ENCODE measurements at regions not wholly inside any gene's neighbourhood (a gene's known extent, or its start where the extent isn't known, plus 50 kb on each side); places are given as distances from the start of the nearest gene placed in this dataset.

GRCh38 chr13:44128552-44129001 is 245.0 kb upstream of the SERP2 start:
- peaks cover 4% of the 10 kb centered on the region for H3K36me3 Mint-ChIP-seq
- H3K36me3 ChIP-seq (ENCODE audit: control insufficient read depth in 2 of 2, extremely low read depth in 1 of 2, insufficient read depth in 1 of 2, low read length in 1 of 2) = no peaks in the 10 kb centered on the region
- POLR2A ChIA-PET = no interaction called here
- no CpG with 5 or more reads among the region's 7 CpGs for WGBS (ENCODE audit: insufficient coverage)
- H3K4me3 Mint-ChIP-seq = no peak overlapping the region
- no peak overlapping the region for H3K27ac Mint-ChIP-seq
- no peaks in the 10 kb centered on the region for H3K4me1 ChIP-seq (ENCODE audit: control insufficient read depth in 1 of 2, extremely low read depth in 1 of 2, insufficient read depth in 2 of 2, low read length in 2 of 2)
- no peak overlapping the region for H3K27ac ChIP-seq (ENCODE audit: low read length)
- H3K27me3 ChIP-seq (replicated peaks in 1 of 2; ENCODE audit: control insufficient read depth in 2 of 2, extremely low read depth in 1 of 2, insufficient read depth in 2 of 2, low read length in 1 of 2) = peaks cover 0 to 13% of the 10 kb centered on the region in 2 experiments
- peaks cover 1 to 9% (median 8%) of the 10 kb centered on the region in 3 donors for H3K9me3 Mint-ChIP-seq
- DNase-seq (no peak), ATAC-seq (replicated peaks in 1 of 4) (no peak)
- H3K9me3 ChIP-seq = no peaks in the 10 kb centered on the region
- no peaks in the 10 kb centered on the region for H3K4me1 Mint-ChIP-seq
- H3K4me3 ChIP-seq (ENCODE audit: control insufficient read depth in 1 of 2, extremely low read depth in 1 of 2, low read length in 1 of 2) = no peak overlapping the region
- H3K27me3 Mint-ChIP-seq = peaks cover 8 to 9% of the 10 kb centered on the region in 2 donors
- CTCF ChIA-PET = no interaction called here

GRCh38 chr13:44129418-44129817 is 244.2 kb upstream of the SERP2 start:
- ATAC-seq (replicated peaks in 1 of 4) (no peak), DNase-seq (no peak)
- Mint-ChIP-seq H3K36me3 (peaks cover 4% of the 10 kb centered on the region), H3K4me3 (no peak overlapping the region), H3K27ac (no peak overlapping the region), H3K4me1 (no peaks in the 10 kb centered on the region), H3K27me3 (peaks cover 9 to 12% of the 10 kb centered on the region in 2 donors), H3K9me3 (peaks cover 0 to under 1% (median 0%) of the 10 kb centered on the region in 3 donors)
- no peaks in the 10 kb centered on the region for H3K9me3 ChIP-seq
- ChIA-PET CTCF (no interaction called here), POLR2A (no interaction called here)
- no peak overlapping the region for H3K4me3 ChIP-seq (ENCODE audit: control insufficient read depth in 1 of 2, extremely low read depth in 1 of 2, low read length in 1 of 2)
- no peak overlapping the region for H3K27ac ChIP-seq (ENCODE audit: low read length)
- peaks cover 0 to 13% of the 10 kb centered on the region in 2 experiments for H3K27me3 ChIP-seq (replicated peaks in 1 of 2; ENCODE audit: control insufficient read depth in 2 of 2, extremely low read depth in 1 of 2, insufficient read depth in 2 of 2, low read length in 1 of 2)
- no peaks in the 10 kb centered on the region for H3K4me1 ChIP-seq (ENCODE audit: control insufficient read depth in 1 of 2, extremely low read depth in 1 of 2, insufficient read depth in 2 of 2, low read length in 2 of 2)
- 57% methylated on average over 1 of the region's 2 CpGs for WGBS (ENCODE audit: insufficient coverage)
- no peaks in the 10 kb centered on the region for H3K36me3 ChIP-seq (ENCODE audit: control insufficient read depth in 2 of 2, extremely low read depth in 1 of 2, insufficient read depth in 1 of 2, low read length in 1 of 2)

GRCh38 chr13:44131069-44131614 is 242.5 kb upstream of the SERP2 start:
- DNase-seq (no peak), ATAC-seq (replicated peaks in 1 of 4) (no peak)
- Mint-ChIP-seq H3K36me3 (no peaks in the 10 kb centered on the region), H3K4me3 (no peak overlapping the region), H3K4me1 (no peaks in the 10 kb centered on the region), H3K9me3 (no peaks in the 10 kb centered on the region), H3K27ac (no peak overlapping the region), H3K27me3 (peaks cover 9 to 12% of the 10 kb centered on the region in 2 donors)
- CTCF ChIA-PET = no interaction called here
- Histone ChIP-seq H3K4me3 (ENCODE audit: control insufficient read depth in 1 of 2, extremely low read depth in 1 of 2, low read length in 1 of 2) (no peak overlapping the region), H3K9me3 (no peaks in the 10 kb centered on the region), H3K27ac (ENCODE audit: low read length) (no peak overlapping the region), H3K27me3 (replicated peaks in 1 of 2; ENCODE audit: control insufficient read depth in 2 of 2, extremely low read depth in 1 of 2, insufficient read depth in 2 of 2, low read length in 1 of 2) (peaks cover 0 to 13% of the 10 kb centered on the region in 2 experiments), H3K4me1 (ENCODE audit: control insufficient read depth in 1 of 2, extremely low read depth in 1 of 2, insufficient read depth in 2 of 2, low read length in 2 of 2) (no peaks in the 10 kb centered on the region), H3K36me3 (ENCODE audit: control insufficient read depth in 2 of 2, extremely low read depth in 1 of 2, insufficient read depth in 1 of 2, low read length in 1 of 2) (no peaks in the 10 kb centered on the region)
- WGBS (ENCODE audit: insufficient coverage) = 93% methylated on average over 2 of the region's 5 CpGs
- POLR2A ChIA-PET = no interaction called here

GRCh38 chr13:44132710-44133109 is 240.9 kb upstream of the SERP2 start:
- 100% methylated on average over 2 of the region's 6 CpGs for WGBS (ENCODE audit: insufficient coverage)
- ChIA-PET CTCF (no interaction called here), POLR2A (no interaction called here)
- DNase-seq = no peak
- ATAC-seq (replicated peaks in 1 of 4) = no peak
- Mint-ChIP-seq H3K9me3 (no peaks in the 10 kb centered on the region), H3K27me3 (peaks cover 8 to 16% of the 10 kb centered on the region in 2 donors), H3K4me3 (no peak overlapping the region), H3K27ac (no peak overlapping the region), H3K36me3 (no peaks in the 10 kb centered on the region), H3K4me1 (no peaks in the 10 kb centered on the region)
- Histone ChIP-seq H3K36me3 (ENCODE audit: control insufficient read depth in 2 of 2, extremely low read depth in 1 of 2, insufficient read depth in 1 of 2, low read length in 1 of 2) (no peaks in the 10 kb centered on the region), H3K4me3 (ENCODE audit: control insufficient read depth in 1 of 2, extremely low read depth in 1 of 2, low read length in 1 of 2) (no peak overlapping the region), H3K27me3 (replicated peaks in 1 of 2; ENCODE audit: control insufficient read depth in 2 of 2, extremely low read depth in 1 of 2, insufficient read depth in 2 of 2, low read length in 1 of 2) (peaks cover 0 to 11% of the 10 kb centered on the region in 2 experiments), H3K4me1 (ENCODE audit: control insufficient read depth in 1 of 2, extremely low read depth in 1 of 2, insufficient read depth in 2 of 2, low read length in 2 of 2) (no peaks in the 10 kb centered on the region), H3K9me3 (no peaks in the 10 kb centered on the region), H3K27ac (ENCODE audit: low read length) (no peak overlapping the region)

GRCh38 chr13:44133626-44134025 is 240.0 kb upstream of the SERP2 start:
- Histone ChIP-seq H3K4me3 (ENCODE audit: control insufficient read depth in 1 of 2, extremely low read depth in 1 of 2, low read length in 1 of 2) (no peak overlapping the region), H3K27ac (ENCODE audit: low read length) (no peak overlapping the region), H3K36me3 (ENCODE audit: control insufficient read depth in 2 of 2, extremely low read depth in 1 of 2, insufficient read depth in 1 of 2, low read length in 1 of 2) (no peaks in the 10 kb centered on the region), H3K9me3 (no peaks in the 10 kb centered on the region), H3K27me3 (replicated peaks in 1 of 2; ENCODE audit: control insufficient read depth in 2 of 2, extremely low read depth in 1 of 2, insufficient read depth in 2 of 2, low read length in 1 of 2) (peaks cover 0 to 15% of the 10 kb centered on the region in 2 experiments), H3K4me1 (ENCODE audit: control insufficient read depth in 1 of 2, extremely low read depth in 1 of 2, insufficient read depth in 2 of 2, low read length in 2 of 2) (no peaks in the 10 kb centered on the region)
- H3K36me3 Mint-ChIP-seq = no peaks in the 10 kb centered on the region
- 75% methylated on average over 2 of the region's 3 CpGs for WGBS (ENCODE audit: insufficient coverage)
- no peak overlapping the region for H3K27ac Mint-ChIP-seq
- H3K4me3 Mint-ChIP-seq = no peak overlapping the region
- DNase-seq (no peak), ATAC-seq (replicated peaks in 1 of 4) (no peak)
- ChIA-PET POLR2A (no interaction called here), CTCF (no interaction called here)
- H3K9me3 Mint-ChIP-seq = no peaks in the 10 kb centered on the region
- peaks cover 7 to 16% of the 10 kb centered on the region in 2 donors for H3K27me3 Mint-ChIP-seq
- H3K4me1 Mint-ChIP-seq = no peaks in the 10 kb centered on the region

GRCh38 chr13:44135566-44135965 is 238.1 kb upstream of the SERP2 start:
- CTCF ChIA-PET = no interaction called here
- WGBS (ENCODE audit: insufficient coverage) = no CpG with 5 or more reads among the region's 1 CpG
- H3K9me3 Mint-ChIP-seq = no peaks in the 10 kb centered on the region
- no peaks in the 10 kb centered on the region for H3K36me3 Mint-ChIP-seq
- peaks cover 4 to 13% of the 10 kb centered on the region in 2 donors for H3K27me3 Mint-ChIP-seq
- H3K4me3 Mint-ChIP-seq = no peak overlapping the region
- Histone ChIP-seq H3K27ac (ENCODE audit: low read length) (no peak overlapping the region), H3K4me3 (ENCODE audit: control insufficient read depth in 1 of 2, extremely low read depth in 1 of 2, low read length in 1 of 2) (no peak overlapping the region), H3K4me1 (ENCODE audit: control insufficient read depth in 1 of 2, extremely low read depth in 1 of 2, insufficient read depth in 2 of 2, low read length in 2 of 2) (no peaks in the 10 kb centered on the region), H3K36me3 (ENCODE audit: control insufficient read depth in 2 of 2, extremely low read depth in 1 of 2, insufficient read depth in 1 of 2, low read length in 1 of 2) (no peaks in the 10 kb centered on the region), H3K27me3 (replicated peaks in 1 of 2; ENCODE audit: control insufficient read depth in 2 of 2, extremely low read depth in 1 of 2, insufficient read depth in 2 of 2, low read length in 1 of 2) (peaks cover 0 to 9% of the 10 kb centered on the region in 2 experiments), H3K9me3 (no peaks in the 10 kb centered on the region)
- POLR2A ChIA-PET = no interaction called here
- H3K27ac Mint-ChIP-seq = no peak overlapping the region
- DNase-seq (no peak), ATAC-seq (replicated peaks in 1 of 4) (no peak)
- peaks cover 0 to under 1% (median 0%) of the 10 kb centered on the region in 3 donors for H3K4me1 Mint-ChIP-seq

All from T-cell (primary cell).